Skin of body (tissue), 2 donors: ENCODE measurements at regions not wholly inside any gene's neighbourhood (a gene's known extent, or its start where the extent isn't known, plus 50 kb on each side); places are given as distances from the start of the nearest gene placed in this dataset. TPM values are rescaled to one million over a fixed set of nuclear protein-coding genes. Genes with fewer than 3 reads are reported as not detected.

Experiments used
- DNase-seq: peaks from one replicate; lab custom pipeline; 2025; lab: John Stamatoyannopoulos, UW
- small RNA-seq: library from RNA; depleted of rRNA; stranded (forward); fragments of <200 nt; gene quantifications from one replicate; pipeline ENCODE3, GENCODE V24; 2014; ENCODE audit warnings: low replicate concordance

DNA sequence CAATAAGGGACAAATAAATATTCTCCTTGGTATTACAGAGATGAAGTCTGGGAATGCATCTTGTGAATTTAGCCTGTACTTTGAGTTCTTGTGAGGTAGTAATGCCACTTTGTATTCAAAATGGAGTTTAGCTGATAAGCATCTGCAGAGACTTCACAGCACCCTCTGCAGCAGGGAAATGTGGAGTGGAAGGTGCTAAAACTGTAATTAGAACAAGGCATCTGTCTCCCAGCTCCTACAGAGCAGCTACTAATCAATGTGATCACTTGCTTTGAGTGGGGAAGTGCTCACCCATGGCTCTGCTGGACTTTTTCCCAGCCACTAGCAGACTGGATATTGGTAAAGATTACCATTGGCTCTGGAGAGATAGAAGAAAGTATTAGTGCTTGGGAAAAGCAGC is 56.2 kb upstream of the TMEFF2 start:
- DNase-seq: no peak

DNA sequence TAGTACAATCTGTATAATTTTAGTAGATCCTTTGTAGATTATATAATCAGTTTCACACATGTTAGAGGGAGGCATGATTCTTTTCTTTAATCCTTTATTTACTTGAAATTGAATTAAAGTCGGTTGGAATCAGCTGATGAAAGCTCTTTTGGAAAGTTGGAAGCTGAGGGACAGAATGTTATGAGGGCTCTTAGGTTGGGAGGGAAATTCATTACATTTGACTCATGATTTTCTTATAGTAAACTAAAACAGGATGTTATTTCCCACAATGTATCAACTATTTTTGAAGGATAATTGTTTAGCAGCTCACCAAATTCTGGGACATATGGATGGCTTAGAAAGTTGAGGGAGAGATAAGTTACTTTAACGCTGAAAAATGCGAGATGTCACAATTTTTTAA is 52.7 kb upstream of the TMEFF2 start:
- DNase-seq: no peak

DNA sequence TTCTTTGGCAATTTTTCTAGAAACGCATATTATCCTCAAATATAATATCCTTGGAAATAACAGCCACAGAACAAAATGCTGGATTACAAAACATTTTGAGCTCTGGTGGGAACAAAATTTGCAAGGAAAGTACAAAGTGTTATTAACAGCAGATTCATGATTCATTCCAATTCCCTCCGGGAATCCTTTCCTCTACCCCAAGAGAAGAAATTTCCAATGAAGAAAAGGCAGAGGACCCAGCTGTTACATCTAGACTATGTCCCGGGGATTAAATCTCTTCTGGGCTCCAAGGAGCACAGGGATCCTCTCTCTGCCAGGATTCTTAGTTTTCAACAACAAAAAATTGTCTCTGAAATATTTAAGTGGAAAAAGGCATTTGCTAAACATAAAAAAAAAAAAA is 51.6 kb upstream of the TMEFF2 start:
- DNase-seq: no peak

DNA sequence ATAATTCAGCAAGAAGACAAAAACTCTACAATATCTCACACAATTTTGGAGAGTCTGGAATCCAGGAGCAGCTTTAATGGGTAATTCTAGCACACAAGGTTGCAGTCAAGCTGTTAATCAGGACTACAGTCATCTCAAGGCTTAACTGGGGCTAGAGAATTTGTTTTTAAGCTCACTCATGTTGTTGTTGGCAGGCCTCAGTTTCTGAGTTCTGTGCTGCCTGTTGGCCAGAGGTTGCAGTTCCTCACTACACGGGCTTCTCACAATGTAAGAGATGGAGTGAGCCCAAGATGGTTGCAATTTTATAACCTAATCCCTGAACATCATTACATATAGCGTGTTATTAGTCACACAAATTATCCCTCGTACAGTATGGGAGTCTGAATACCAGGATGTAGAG is 50.6 kb upstream of the TMEFF2 start:
- no peak for DNase-seq

Small RNA genes in the stretch of these regions (small RNA-seq; reads per million reads assigned to genes)
- gene AC068135.1 (not detected), gene AC074290.1 (not detected), gene RF00017 (not detected), gene RF00273 (not detected), gene RNU6-169P (not detected)
